ENCODE measurements at regions not wholly inside any gene's neighbourhood (a gene's known extent, or its start where the extent isn't known, plus 50 kb on each side); places are given as distances from the start of the nearest gene placed in this dataset.

GRCh38 chr20:39800111-39800510 is 838.0 kb downstream of the DHX35 start:
- no peak for TF ChIP-seq EZH2 (IDR thresholded peaks at IDR 0.05; ENCODE audit: low read depth, low read length, severe bottlenecking)
- TF ChIP-seq CREB1 (IDR thresholded peaks at IDR 0.05), result no peak
- TF ChIP-seq CTCF (IDR thresholded peaks at IDR 0.05; ENCODE audit: control extremely low read depth in 1 of 3, insufficient read depth in 1 of 3, low read depth in 1 of 3, low read length in 3 of 3), result no peak
- no peak for TF ChIP-seq POLR2A (IDR thresholded peaks at IDR 0.05; ENCODE audit: control extremely low read depth in 1 of 2, low read depth in 2 of 2, low read length in 2 of 2)
- no peak for TF ChIP-seq RNF2 (IDR thresholded peaks at IDR 0.05; ENCODE audit: borderline replicate concordance, low read depth, low read length, missing control alignments, poor library complexity, severe bottlenecking)
- TF ChIP-seq JUND (IDR thresholded peaks at IDR 0.05; ENCODE audit: low read length), result no peak
- TF ChIP-seq SP2 (IDR thresholded peaks at IDR 0.05; ENCODE audit: low read length), result no peak
- no peak for TF ChIP-seq TCF12 (IDR thresholded peaks at IDR 0.05; ENCODE audit: low read depth, low read length)
- TF ChIP-seq, protein P1, sequence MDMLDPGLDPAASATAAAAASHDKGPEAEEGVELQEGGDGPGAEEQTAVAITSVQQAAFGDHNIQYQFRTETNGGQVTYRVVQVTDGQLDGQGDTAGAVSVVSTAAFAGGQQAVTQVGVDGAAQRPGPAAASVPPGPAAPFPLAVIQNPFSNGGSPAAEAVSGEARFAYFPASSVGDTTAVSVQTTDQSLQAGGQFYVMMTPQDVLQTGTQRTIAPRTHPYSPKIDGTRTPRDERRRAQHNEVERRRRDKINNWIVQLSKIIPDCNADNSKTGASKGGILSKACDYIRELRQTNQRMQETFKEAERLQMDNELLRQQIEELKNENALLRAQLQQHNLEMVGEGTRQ (IDR thresholded peaks at IDR 0.05; ENCODE audit: low read length), result no peak
